ENCODE measurements at regions not wholly inside any gene's neighbourhood (a gene's known extent, or its start where the extent isn't known, plus 50 kb on each side); places are given as distances from the start of the nearest gene placed in this dataset.

DNA sequence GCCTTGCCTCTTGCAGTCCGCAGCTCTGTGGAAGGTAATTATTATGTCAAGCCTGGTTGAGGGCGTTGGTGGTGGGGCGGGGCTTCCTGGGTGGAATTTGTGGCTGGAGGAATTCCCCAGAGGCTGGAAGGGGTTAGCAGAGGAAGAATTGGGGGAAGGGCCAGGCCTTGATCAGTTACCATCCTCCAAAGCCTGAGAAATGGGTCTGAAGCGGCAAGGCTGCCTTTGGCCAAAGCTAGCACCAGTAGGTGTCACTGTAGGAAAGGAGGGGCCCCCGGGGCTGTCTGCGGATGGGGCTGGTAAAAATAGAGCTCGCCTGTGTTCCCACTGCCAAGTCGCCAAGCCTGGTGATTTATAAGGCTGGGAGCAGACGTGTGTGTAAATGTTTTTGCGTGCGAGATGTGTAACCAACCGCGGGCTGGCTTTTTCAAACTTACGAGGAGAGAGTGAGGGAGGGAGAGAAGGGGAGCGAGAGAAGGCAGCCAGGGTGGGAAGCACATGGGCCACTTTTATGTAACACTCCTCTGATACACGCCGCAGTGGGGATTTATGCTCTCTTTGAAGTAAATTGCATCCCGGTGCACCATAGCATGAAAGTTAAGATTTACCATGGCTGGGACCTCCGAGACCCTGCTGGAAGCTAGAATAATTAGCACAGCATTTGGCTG lies 367.0 kb downstream of the BCOR start:
- Histone ChIP-seq H3K27ac (ENCODE audit: low read depth, low read length) (no peak overlapping the region), H3K36me3 (ENCODE audit: control insufficient read depth in 1 of 2, insufficient read depth in 2 of 2, low read length in 2 of 2) (no peaks in the 10 kb centered on the region), H3K9ac (ENCODE audit: low read length) (no peak overlapping the region), H3K4me2 (ENCODE audit: low read length) (peak overlapping the region; percentile 43; the same call in 1 of the 2 replicates), H3K9me2 (ENCODE audit: insufficient read depth) (no peaks in the 10 kb centered on the region), H4K20me1 (ENCODE audit: insufficient read depth) (no peaks in the 10 kb centered on the region), H3K27me3 (ENCODE audit: insufficient read depth, low read length) (no peaks in the 10 kb centered on the region), H2AFZ (ENCODE audit: low read depth, low read length, poor library complexity, severe bottlenecking) (peak overlapping the region; percentile 35), H3K4me1 (ENCODE audit: control insufficient read depth in 1 of 2, insufficient read depth in 2 of 2, low read length in 2 of 2) (peaks cover 2 to 8% of the 10 kb centered on the region in 2 experiments; a peak in 3 of 4 replicates), H3K4me3 (replicated peaks in 1 of 2; ENCODE audit: low read depth in 1 of 2, low read length in 2 of 2) (no peak overlapping the region), H3K9me3 (ENCODE audit: control insufficient read depth in 1 of 2, insufficient read depth in 1 of 2, low read depth in 1 of 2, low read length in 2 of 2) (no peaks in the 10 kb centered on the region), H3K79me2 (ENCODE audit: insufficient read depth, low read length) (no peaks in the 10 kb centered on the region)
- ATAC-seq (peak; percentile 95), DNase-seq (ENCODE audit: low read depth, low spot score) (no peak)
- POLR2A ChIA-PET = no interaction called here
- BruUV-seq (replicated peaks) = no TSS peak
- CTCF ChIA-PET = interaction anchor here (0.6 to 0.7 kb wide), 2 partner anchors 83 to 325 kb away, joined by 3 to 5 read pairs; no protein-coding TSS in a partner anchor
- intact Hi-C loops (cut with micrococcal nuclease) = no loop called here
- peak; percentile 25 to 53 (median 51); a peak in 4 of 6 replicates for TF ChIP-seq CTCF (IDR thresholded peaks at IDR 0.05 in 2 of 3, conservative IDR thresholded peaks at IDR 0.05 in 1 of 3; ENCODE audit: borderline replicate concordance in 1 of 3, insufficient read depth in 1 of 3, low read depth in 2 of 3, low read length in 2 of 3)
- TF ChIP-seq CBX3 (IDR thresholded peaks at IDR 0.05; ENCODE audit: low read depth) = no peak
- TF ChIP-seq RAD21 (IDR thresholded peaks at IDR 0.05; ENCODE audit: low read depth) = peak; percentile 78
- RAD21 ChIA-PET (ENCODE audit: low non-redundant PET in 1 of 2, low total read pairs in 2 of 2, uncharacterized antibody in 2 of 2, unreplicated experiment in 2 of 2) = interaction anchor here in 1 of 2 experiments (0.6 kb wide), 1 partner anchor 78 kb away, joined by 3 read pairs; no protein-coding TSS in a partner anchor

- no peak for ATAC-seq
- CTCF ChIA-PET = interaction anchor here (0.6 to 0.7 kb wide), 2 partner anchors 83 to 325 kb away, joined by 3 to 5 read pairs; no protein-coding TSS in a partner anchor
- no peak for TF ChIP-seq EGR1 (IDR thresholded peaks at IDR 0.05; ENCODE audit: low read depth)
- TF ChIP-seq, protein P1, sequence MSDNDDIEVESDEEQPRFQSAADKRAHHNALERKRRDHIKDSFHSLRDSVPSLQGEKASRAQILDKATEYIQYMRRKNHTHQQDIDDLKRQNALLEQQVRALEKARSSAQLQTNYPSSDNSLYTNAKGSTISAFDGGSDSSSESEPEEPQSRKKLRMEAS (IDR thresholded peaks at IDR 0.05) = no peak
- no peak for TF ChIP-seq ATF3 (IDR thresholded peaks at IDR 0.05)
- TF ChIP-seq POLR2A (IDR thresholded peaks at IDR 0.05; ENCODE audit: borderline replicate concordance, extremely low read depth, insufficient read depth, insufficient read length) = no peak
- TF ChIP-seq RAD21 (IDR thresholded peaks at IDR 0.05; ENCODE audit: low read depth) = no peak
- no peak for TF ChIP-seq JUND (IDR thresholded peaks at IDR 0.05)
- no peak for TF ChIP-seq SIN3A (IDR thresholded peaks at IDR 0.05; ENCODE audit: low read depth)
- TF ChIP-seq CBX3 (IDR thresholded peaks at IDR 0.05; ENCODE audit: low read depth) = no peak
- no peak for TF ChIP-seq SP1 (IDR thresholded peaks at IDR 0.05; ENCODE audit: low read depth)
- TF ChIP-seq, protein P2, sequence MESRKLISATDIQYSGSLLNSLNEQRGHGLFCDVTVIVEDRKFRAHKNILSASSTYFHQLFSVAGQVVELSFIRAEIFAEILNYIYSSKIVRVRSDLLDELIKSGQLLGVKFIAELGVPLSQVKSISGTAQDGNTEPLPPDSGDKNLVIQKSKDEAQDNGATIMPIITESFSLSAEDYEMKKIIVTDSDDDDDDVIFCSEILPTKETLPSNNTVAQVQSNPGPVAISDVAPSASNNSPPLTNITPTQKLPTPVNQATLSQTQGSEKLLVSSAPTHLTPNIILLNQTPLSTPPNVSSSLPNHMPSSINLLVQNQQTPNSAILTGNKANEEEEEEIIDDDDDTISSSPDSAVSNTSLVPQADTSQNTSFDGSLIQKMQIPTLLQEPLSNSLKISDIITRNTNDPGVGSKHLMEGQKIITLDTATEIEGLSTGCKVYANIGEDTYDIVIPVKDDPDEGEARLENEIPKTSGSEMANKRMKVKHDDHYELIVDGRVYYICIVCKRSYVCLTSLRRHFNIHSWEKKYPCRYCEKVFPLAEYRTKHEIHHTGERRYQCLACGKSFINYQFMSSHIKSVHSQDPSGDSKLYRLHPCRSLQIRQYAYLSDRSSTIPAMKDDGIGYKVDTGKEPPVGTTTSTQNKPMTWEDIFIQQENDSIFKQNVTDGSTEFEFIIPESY (IDR thresholded peaks at IDR 0.05; ENCODE audit: extremely low read depth, insufficient replicate concordance, low read length) = no peak
- TF ChIP-seq TCF7L2 (IDR thresholded peaks at IDR 0.05; ENCODE audit: borderline replicate concordance, extremely low read depth, insufficient read depth, insufficient read length) = no peak
- TF ChIP-seq ZNF274 (IDR thresholded peaks at IDR 0.05; ENCODE audit: low read depth, low read length) = no peak
- TF ChIP-seq YY1 (IDR thresholded peaks at IDR 0.05; ENCODE audit: extremely low read depth, insufficient replicate concordance, low read depth, low read length) = no peak
These were observed 366.5 kb downstream of the BCOR start for GRCh38 chrX:39731330-39731667.

More at GRCh38 chrX:39731330-39731667, 366.5 kb downstream of the BCOR start:
- Histone ChIP-seq H3K79me2 (ENCODE audit: insufficient read depth, low read length) (no peaks in the 10 kb centered on the region), H3K9me2 (ENCODE audit: insufficient read depth) (no peaks in the 10 kb centered on the region), H3K9me3 (ENCODE audit: control insufficient read depth in 1 of 2, insufficient read depth in 1 of 2, low read depth in 1 of 2, low read length in 2 of 2) (no peaks in the 10 kb centered on the region), H3K9ac (ENCODE audit: low read length) (no peak overlapping the region), H3K36me3 (ENCODE audit: control insufficient read depth in 1 of 2, insufficient read depth in 2 of 2, low read length in 2 of 2) (no peaks in the 10 kb centered on the region), H3K4me3 (replicated peaks in 1 of 2; ENCODE audit: low read depth in 1 of 2, low read length in 2 of 2) (no peak overlapping the region), H3K27me3 (ENCODE audit: insufficient read depth, low read length) (no peaks in the 10 kb centered on the region), H2AFZ (ENCODE audit: low read depth, low read length, poor library complexity, severe bottlenecking) (no peak overlapping the region), H3K4me2 (ENCODE audit: low read length) (peak overlapping the region; percentile 43; the same call in 1 of the 2 replicates), H3K4me1 (ENCODE audit: control insufficient read depth in 1 of 2, insufficient read depth in 2 of 2, low read length in 2 of 2) (peaks cover 2 to 8% of the 10 kb centered on the region in 2 experiments; a peak in 3 of 4 replicates), H4K20me1 (ENCODE audit: insufficient read depth) (no peaks in the 10 kb centered on the region), H3K27ac (ENCODE audit: low read depth, low read length) (no peak overlapping the region)
- no peak for DNase-seq (ENCODE audit: low read depth, low spot score)
- intact Hi-C loops (cut with micrococcal nuclease) = no loop called here
- POLR2A ChIA-PET = no interaction called here
- no TSS peak for BruUV-seq (replicated peaks)
- RAD21 ChIA-PET (ENCODE audit: low non-redundant PET in 1 of 2, low total read pairs in 2 of 2, uncharacterized antibody in 2 of 2, unreplicated experiment in 2 of 2) = interaction anchor here in 1 of 2 experiments (0.6 kb wide), 1 partner anchor 79 kb away, joined by 3 read pairs; no protein-coding TSS in a partner anchor

All from HCT116 (cell line).